ENCODE measurements at regions not wholly inside any gene's neighbourhood (a gene's known extent, or its start where the extent isn't known, plus 50 kb on each side); places are given as distances from the start of the nearest gene placed in this dataset.

DNA sequence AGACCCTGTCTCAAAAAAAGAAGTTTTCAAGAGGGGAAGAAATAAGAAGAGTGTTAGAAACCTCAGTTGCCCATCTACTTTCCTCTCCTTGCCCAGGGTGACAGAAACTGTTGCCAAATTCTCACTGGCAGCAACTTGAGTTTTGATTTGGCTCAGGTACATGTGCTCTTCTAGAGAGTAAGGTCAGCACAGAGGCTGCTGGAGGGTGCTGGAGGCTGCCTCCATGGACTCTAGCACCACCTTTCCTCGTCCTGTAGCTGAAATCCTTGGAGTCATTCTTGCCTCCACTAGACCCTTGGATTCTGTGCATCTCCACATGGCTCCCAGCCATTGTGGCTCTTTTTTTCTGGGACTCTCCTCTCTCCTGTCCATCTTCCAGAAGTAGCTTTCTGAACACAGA lies 149.1 kb downstream of the TM9SF2 start (continued):
- TF ChIP-seq RARG (CRISPR knock-in tag; IDR thresholded peaks at IDR 0.05; ENCODE audit: low read depth) (no peak), KLF11 (CRISPR knock-in tag; IDR thresholded peaks at IDR 0.05) (no peak), HMG20B (CRISPR knock-in tag; conservative IDR thresholded peaks at IDR 0.05) (no peak), ZNF350 (CRISPR knock-in tag; IDR thresholded peaks at IDR 0.05; ENCODE audit: borderline replicate concordance, low read depth) (no peak), SALL1 (CRISPR knock-in tag; IDR thresholded peaks at IDR 0.05) (no peak), MED1 (CRISPR knock-in tag; IDR thresholded peaks at IDR 0.05) (no peak), CTCF (CRISPR knock-in tag; IDR thresholded peaks at IDR 0.05) (no peak), ARID2 (CRISPR knock-in tag; IDR thresholded peaks at IDR 0.05; ENCODE audit: borderline replicate concordance) (no peak), SRSF1 (optimal IDR thresholded peaks at IDR 0.05; ENCODE audit: low read depth, low read length) (no peak), ZNF136 (CRISPR knock-in tag; IDR thresholded peaks at IDR 0.05; ENCODE audit: low read depth) (no peak), HMG20A (CRISPR knock-in tag; IDR thresholded peaks at IDR 0.05; ENCODE audit: borderline replicate concordance) (no peak), HMGA1 (CRISPR knock-in tag; conservative IDR thresholded peaks at IDR 0.05) (no peak), ZFP82 (CRISPR knock-in tag; IDR thresholded peaks at IDR 0.05; ENCODE audit: borderline replicate concordance) (no peak), NFE2L2 (IDR thresholded peaks at IDR 0.05; ENCODE audit: low read length) (no peak)

DNA sequence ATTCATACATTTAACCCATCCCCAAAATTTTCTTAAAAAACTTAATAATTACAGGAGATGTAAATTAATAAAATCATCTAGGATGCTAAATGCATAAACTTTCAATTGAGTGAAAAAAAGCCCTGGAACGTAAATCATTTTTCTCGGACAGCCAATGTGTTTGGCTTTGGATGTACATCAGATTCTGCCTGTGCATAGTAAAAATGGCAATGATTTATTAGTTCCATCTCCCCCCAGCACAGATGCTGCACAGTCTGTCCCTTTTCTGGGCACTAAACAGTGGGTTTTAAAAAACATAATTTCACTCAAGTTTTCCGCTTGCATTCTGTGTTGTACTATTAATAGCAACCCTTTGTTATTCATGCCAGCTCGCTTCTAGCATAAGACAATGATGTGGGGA lies 147.7 kb downstream of the TM9SF2 start:
- no TSS peak for BruUV-seq (replicated peaks)
- Histone ChIP-seq H3K4me1 (ENCODE audit: insufficient read depth, low read length) (peaks cover 8% of the 10 kb centered on the region), H3K4me2 (ENCODE audit: low read depth, low read length) (no peak overlapping the region), H3K36me3 (replicated peaks in 1 of 2; ENCODE audit: control insufficient read depth in 1 of 2, insufficient read depth in 2 of 2, low read length in 2 of 2) (no peaks in the 10 kb centered on the region), H3K27ac (ENCODE audit: extremely low read length, insufficient read depth, low read length) (no peak overlapping the region), H4K20me1 (ENCODE audit: insufficient read depth, low read length) (no peaks in the 10 kb centered on the region), H3K9ac (ENCODE audit: insufficient read depth, low read depth, low read length) (no peak overlapping the region), H3K4me3 (replicated peaks in 1 of 3; ENCODE audit: insufficient read depth in 1 of 3, low read depth in 2 of 3, low read length in 3 of 3) (no peak overlapping the region), H3K79me2 (ENCODE audit: insufficient read depth, low read length) (no peaks in the 10 kb centered on the region), H3K27me3 (ENCODE audit: control insufficient read depth in 1 of 2, insufficient read depth in 2 of 2, low read length in 2 of 2) (no peaks in the 10 kb centered on the region), H2AFZ (ENCODE audit: low read length) (no peak overlapping the region), H3K9me3 (ENCODE audit: low read length) (no peaks in the 10 kb centered on the region)
- DNase-seq (ENCODE audit: low spot score) = no peak
- ATAC-seq = no peak
- intact Hi-C loops (cut with micrococcal nuclease; ENCODE audit: unreplicated experiment) (no loop called here), in situ Hi-C loops (cut with HindIII; ENCODE audit: extremely low pct_ligation_motif_present, low pct_unique_long_range_greater_than_20kb) (no loop called here)
- WGBS (ENCODE audit: low lambda C conversion rate) = 93% methylated on average over 4 of the region's 4 CpGs
- ChIA-PET CTCF (ENCODE audit: low intra/inter-chr PET ratio, low total read pairs) (no interaction called here), POLR2A (no interaction called here)
- no peak for FAIRE-seq
- TF ChIP-seq SNAPC4 (CRISPR knock-in tag; IDR thresholded peaks at IDR 0.05) (no peak), ETS1 (CRISPR knock-in tag; IDR thresholded peaks at IDR 0.05) (no peak), ZNF703 (CRISPR knock-in tag; IDR thresholded peaks at IDR 0.05; ENCODE audit: borderline replicate concordance) (no peak), RFX5 (IDR thresholded peaks at IDR 0.05; ENCODE audit: low read depth, low read length) (no peak), ZNF234 (CRISPR knock-in tag; conservative IDR thresholded peaks at IDR 0.05) (no peak)
